Embryonic facial prominence (tissue), 1 donor: ENCODE measurements at regions not wholly inside any gene's neighbourhood (a gene's known extent, or its start where the extent isn't known, plus 50 kb on each side); places are given as distances from the start of the nearest gene placed in this dataset.

ENCODE experiments used
- DNase-seq: peaks from one replicate; pipeline ENCODE4 v3.0.0-alpha.2; 2016; ENCODE audit errors: extremely low spot score

GRCh38 chr5:174335682-174336364 is 290.3 kb downstream of the NSG2 start:
- DNase-seq: no peak

DNA sequence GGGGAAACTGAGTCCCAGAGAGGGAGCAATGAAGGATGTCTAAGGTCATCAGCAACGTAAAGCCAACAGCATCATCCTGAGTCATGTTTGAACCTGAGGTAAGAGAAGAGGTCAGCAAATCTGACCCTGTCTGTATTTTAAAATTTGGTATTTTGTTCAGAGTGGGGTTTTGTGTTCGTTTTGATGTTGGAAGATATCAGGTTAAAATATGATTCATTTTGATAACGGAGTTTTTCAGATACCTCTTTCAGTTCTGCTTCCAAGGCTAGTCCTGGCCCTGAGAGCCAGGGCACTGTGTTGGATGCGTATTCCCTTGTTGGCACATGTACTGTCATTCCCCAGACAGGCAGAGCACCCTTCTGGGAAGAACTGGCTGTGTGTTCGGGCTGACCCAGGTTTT is 291.0 kb downstream of the NSG2 start:
- no peak for DNase-seq

- no peak for DNase-seq
Observed at GRCh38 chr5:174337276-174338184, 292.0 kb downstream of the NSG2 start.

DNA sequence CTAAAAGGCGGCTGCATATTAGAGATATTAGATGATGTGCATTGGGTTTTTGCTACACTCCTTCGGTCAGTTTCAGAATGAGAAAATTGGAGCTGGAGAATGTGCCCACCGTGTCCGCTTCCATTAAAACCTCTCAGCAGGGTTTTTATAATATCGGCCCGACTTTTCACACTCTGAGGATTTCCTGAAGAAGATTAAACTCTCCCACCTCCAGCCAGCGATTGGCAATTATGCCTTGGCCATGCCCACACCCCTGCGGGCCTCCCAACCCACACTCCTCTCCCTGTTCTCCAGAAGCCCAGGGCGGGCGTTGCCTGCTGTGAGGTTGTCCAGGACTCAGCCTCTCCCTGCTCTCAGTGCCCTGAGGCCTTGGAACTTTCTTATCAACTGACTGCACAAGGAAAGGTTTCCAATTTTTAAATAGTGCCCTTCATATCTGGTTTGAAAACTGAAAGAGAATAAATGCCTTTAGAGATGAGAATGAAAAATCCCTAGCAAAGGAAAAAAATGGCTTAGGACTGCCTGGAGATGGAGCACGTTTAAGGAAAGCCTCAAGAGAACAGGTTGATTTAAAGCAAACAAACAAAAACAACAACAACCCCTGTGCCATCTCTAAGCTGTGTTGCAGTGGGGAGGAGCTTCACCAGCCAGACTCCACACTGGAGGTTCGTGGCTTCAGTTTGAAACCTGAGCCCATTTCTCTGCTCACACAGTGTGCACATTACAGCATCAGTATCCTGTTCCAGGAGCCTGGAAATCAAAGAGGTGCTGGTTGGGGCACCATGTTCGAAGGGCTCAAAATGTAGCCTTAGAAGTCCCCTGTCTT is 292.9 kb downstream of the NSG2 start:
- no peak for DNase-seq

GRCh38 chr5:174339130-174339529 is 293.6 kb downstream of the NSG2 start:
- DNase-seq: no peak

GRCh38 chr5:174340226-174340625 is 294.7 kb downstream of the NSG2 start:
- no peak for DNase-seq

DNA sequence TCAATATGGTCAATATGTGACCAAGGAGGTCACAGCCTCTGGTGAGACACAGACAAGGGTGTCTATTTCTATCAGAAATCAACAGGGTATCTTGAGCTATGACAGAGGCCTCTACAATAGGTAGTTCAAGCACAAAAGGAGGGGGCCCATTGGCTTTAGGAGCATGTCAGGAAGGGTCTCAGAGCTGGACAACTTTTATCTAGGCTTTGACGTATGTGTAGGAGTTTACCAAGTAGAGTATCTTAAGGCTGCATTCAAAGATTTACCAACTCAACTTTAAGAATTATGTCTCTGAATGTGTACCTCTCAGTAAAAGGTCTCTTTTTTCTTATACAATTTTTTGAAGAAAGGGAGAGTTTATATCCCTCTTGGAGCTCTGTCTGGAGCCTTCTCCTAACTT is 297.2 kb downstream of the NSG2 start:
- no peak for DNase-seq

DNA sequence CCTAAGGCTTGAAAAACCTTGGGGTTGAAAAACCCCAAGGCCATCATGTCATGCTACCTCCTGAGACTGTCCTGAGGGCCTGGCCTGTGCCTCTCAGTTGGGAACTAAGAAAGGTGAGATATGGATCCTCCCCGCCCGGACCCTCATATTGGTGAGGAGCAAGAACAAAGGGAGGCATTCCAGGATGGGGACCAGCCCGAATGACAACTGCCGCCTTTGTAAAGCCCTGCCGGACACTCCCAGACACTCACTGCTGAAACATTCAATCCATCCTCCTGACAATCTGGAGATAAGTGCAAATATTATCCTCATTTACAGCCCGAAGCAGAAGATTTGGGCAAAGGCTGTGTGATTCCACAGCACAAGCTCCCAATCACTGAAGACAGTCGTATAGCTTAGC is 298.3 kb downstream of the NSG2 start:
- no peak for DNase-seq

- no peak for DNase-seq
Observed at GRCh38 chr5:174344335-174344734, 298.8 kb downstream of the NSG2 start.

- DNase-seq: no peak
Observed at GRCh38 chr5:174347183-174347582, 301.7 kb downstream of the NSG2 start.

- DNase-seq: peak; percentile 42
Observed at GRCh38 chr5:174348311-174348981, 302.9 kb downstream of the NSG2 start.

DNA sequence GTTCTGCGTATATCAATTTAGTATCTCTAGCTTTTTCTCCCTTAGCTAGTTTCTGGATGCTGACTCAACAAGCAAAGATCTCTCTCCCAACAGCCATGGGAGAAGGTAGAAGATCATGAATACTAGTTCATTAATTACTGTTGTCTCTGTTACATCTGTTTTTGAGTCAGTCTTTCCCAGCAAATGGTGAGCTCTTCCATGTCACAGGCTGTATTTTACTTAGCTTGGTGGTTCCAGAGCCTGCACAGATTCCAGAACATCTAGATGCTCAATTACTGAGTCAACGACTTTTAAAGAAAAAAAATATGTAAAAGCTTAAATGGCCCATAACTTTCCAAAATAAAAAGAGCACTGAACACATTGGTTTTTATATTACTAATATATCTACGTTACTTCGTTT is 307.2 kb downstream of the NSG2 start:
- no peak for DNase-seq

DNA sequence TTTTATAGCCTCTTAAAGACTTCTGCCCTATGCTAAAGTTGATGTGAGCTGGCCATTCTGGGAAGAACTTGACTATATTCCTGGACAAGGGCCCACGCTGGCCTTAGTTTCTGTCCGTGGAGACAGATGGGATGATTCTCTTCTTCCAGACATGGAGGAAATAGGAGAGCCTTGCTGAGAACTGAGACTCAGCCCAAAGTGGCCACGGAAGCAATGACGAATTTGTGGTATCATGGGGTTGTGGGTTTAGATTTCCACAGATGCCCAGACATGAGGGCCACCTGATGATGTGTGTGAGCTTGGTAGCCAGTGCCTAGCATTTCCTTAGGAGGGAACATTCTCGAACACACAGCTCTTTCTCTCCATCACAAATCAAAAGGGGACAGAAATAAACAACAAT is 309.1 kb downstream of the NSG2 start:
- no peak for DNase-seq

DNA sequence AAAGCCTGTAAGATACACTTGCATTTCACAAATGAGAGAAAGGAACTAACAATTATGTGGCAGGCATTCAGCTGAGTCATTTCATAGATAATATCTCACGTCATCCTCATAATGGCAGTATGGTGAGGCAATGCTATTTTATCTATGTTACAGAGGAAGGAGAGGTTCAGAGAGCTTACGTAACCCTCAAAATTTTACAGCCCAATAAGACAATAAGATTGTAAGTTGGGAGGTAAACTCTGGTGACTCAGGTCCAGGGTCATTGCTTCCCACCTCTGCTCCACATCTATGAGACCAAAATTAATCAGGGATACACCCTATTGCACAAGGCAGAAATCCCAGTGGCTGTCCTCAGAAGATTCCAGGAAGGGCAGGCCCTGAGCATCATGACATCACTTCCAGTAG is 309.7 kb downstream of the NSG2 start:
- DNase-seq: no peak

DNA sequence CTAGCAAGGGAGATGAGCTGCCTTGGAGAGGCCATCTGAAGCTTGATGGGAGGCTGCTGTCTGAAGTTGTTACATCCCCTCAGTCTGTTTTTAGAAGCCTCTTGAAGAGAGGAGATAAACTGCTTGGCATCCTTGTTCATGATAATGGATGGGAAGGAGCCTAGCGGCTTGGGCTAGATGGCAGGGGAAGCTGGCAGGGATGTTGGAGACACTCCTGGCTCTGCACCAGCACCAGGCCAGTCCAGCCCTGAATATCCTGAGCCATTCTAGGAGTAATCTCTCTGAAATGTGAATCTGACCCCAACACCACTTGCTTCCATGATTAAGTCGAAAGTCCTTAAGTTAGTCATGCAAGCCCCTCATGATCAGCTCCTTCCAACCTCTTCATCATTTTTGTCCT is 310.5 kb downstream of the NSG2 start:
- DNase-seq: no peak

- DNase-seq: no peak
Observed at GRCh38 chr5:174356536-174356935, 311.0 kb downstream of the NSG2 start.

- DNase-seq: no peak
Observed at GRCh38 chr5:174358276-174358675, 312.8 kb downstream of the NSG2 start.

GRCh38 chr5:174359071-174359470 is 313.6 kb downstream of the NSG2 start:
- DNase-seq: no peak

DNA sequence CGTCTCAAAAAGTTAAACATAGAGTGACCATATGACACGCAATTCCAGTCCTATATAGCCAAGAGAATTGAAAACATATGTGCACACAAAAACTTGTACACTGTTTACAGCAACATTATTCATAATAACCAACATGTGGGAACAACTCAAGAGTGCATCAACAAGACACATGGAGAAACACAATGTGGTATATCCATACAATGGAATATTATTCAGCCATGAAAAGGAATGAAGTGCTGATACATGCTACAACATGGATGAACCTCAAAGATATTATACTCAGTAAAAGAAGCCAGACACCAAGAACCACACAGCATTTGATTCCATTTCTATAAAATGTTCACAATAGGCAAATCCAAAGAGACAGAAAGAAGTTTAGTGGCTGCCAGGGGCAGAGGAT is 317.0 kb downstream of the NSG2 start:
- no peak for DNase-seq

DNA sequence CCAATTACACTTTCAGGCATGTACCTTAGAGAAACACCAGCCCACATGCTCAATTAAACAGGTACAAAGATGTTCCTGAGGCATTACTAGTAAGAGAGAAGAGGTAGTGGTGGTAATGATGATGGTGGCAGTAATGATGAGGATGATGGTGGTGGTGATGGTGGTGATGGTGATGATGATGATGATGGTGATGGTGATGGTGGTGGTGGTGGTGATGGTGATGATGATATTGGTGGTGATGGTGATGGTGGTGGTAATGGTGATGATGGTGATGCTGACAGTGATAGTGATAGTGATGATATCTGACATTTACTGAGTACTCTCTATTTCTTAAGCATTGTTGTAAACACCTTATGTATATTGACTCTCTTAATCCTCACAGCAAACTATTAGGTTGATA is 318.4 kb downstream of the NSG2 start:
- DNase-seq: no peak

- DNase-seq: no peak
Observed at GRCh38 chr5:174364676-174365075, 319.2 kb downstream of the NSG2 start.

- no peak for DNase-seq
Observed at GRCh38 chr5:174371600-174372094, 326.1 kb downstream of the NSG2 start.
